ENCODE measurements at regions not wholly inside any gene's neighbourhood (a gene's known extent, or its start where the extent isn't known, plus 50 kb on each side); places are given as distances from the start of the nearest gene placed in this dataset.

DNA sequence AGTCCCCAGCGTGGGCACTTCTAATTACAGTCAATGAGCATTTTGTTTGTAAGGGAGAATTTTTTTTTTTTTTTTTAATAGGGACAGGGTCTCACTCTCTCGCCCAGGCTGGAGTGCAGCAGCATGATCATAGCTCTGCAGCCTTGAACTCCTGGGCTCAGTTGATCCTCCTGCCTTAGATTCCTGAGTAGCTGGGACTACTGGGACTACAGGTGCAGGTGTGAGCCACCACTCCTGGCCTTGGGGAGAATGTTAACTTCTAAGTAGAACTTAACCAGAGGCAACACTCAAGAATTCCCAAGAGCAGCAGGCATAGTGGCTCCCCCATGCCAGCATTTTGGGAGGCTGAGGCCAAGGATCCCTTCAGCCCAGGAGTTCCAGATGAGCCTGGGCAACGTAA, 52.9 kb upstream of the ZNF217 start:
- Histone ChIP-seq H3K9me3 (ENCODE audit: control insufficient read depth, low read depth, low read length) (no peaks in the 10 kb centered on the region), H2BK20ac (ENCODE audit: low read depth, low read length, poor library complexity, severe bottlenecking) (no peak overlapping the region), H3K27me3 (ENCODE audit: insufficient read depth, low read length) (no peaks in the 10 kb centered on the region), H2BK5ac (ENCODE audit: insufficient read length, low read length) (no peak overlapping the region), H3K79me2 (ENCODE audit: insufficient read depth, low read length) (no peaks in the 10 kb centered on the region), H3K4me1 (ENCODE audit: insufficient read depth, low read length) (0 out of 2 replicates have a peak, but pooled peaks cover 3% of the 10 kb centered on the region), H4K5ac (ENCODE audit: insufficient read length, low read depth, low read length) (no peak overlapping the region), H3K4me2 (ENCODE audit: insufficient read depth, insufficient read length, low read length) (no peak overlapping the region), H3K14ac (ENCODE audit: insufficient read depth, low read length) (no peak overlapping the region), H3K56ac (ENCODE audit: insufficient read length, low read depth, low read length) (no peak overlapping the region), H3K18ac (ENCODE audit: insufficient read length, low read depth, low read length) (no peak overlapping the region), H3K9ac (ENCODE audit: extremely low read depth, insufficient read length, low read length) (no peak overlapping the region), H2BK15ac (ENCODE audit: low read depth, low read length) (no peak overlapping the region), H2AFZ (ENCODE audit: low read length) (no peak overlapping the region), H2BK120ac (ENCODE audit: low read depth, low read length, poor library complexity, severe bottlenecking) (no peak overlapping the region), H4K20me1 (ENCODE audit: control insufficient read depth, insufficient read depth, insufficient read length) (no peaks in the 10 kb centered on the region), H2BK12ac (ENCODE audit: insufficient read length, low read depth, low read length) (no peak overlapping the region), H3K27ac (ENCODE audit: insufficient read length, low read depth, low read length) (no peak overlapping the region), H3K23me2 (ENCODE audit: insufficient read length, low read depth, low read length, poor library complexity, severe bottlenecking) (no peaks in the 10 kb centered on the region), H2AK5ac (ENCODE audit: insufficient read length, low read length) (no peak overlapping the region), H4K91ac (ENCODE audit: insufficient read length, low read depth, low read length) (no peak overlapping the region), H3K4ac (ENCODE audit: low read depth, low read length) (no peak overlapping the region), H3T11ph (ENCODE audit: low read length) (no peak overlapping the region), H3K23ac (ENCODE audit: insufficient read length, low read depth, low read length) (no peak overlapping the region), H3K79me1 (ENCODE audit: insufficient read depth, low read depth, low read length, poor library complexity, severe bottlenecking) (no peaks in the 10 kb centered on the region), H4K8ac (replicated peaks; ENCODE audit: insufficient read length, low read depth, low read length) (no peak overlapping the region)
- TF ChIP-seq, protein P1, sequence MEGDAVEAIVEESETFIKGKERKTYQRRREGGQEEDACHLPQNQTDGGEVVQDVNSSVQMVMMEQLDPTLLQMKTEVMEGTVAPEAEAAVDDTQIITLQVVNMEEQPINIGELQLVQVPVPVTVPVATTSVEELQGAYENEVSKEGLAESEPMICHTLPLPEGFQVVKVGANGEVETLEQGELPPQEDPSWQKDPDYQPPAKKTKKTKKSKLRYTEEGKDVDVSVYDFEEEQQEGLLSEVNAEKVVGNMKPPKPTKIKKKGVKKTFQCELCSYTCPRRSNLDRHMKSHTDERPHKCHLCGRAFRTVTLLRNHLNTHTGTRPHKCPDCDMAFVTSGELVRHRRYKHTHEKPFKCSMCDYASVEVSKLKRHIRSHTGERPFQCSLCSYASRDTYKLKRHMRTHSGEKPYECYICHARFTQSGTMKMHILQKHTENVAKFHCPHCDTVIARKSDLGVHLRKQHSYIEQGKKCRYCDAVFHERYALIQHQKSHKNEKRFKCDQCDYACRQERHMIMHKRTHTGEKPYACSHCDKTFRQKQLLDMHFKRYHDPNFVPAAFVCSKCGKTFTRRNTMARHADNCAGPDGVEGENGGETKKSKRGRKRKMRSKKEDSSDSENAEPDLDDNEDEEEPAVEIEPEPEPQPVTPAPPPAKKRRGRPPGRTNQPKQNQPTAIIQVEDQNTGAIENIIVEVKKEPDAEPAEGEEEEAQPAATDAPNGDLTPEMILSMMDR (conservative IDR thresholded peaks at IDR 0.05), result no peak
- H3K36me3 Mint-ChIP-seq (ENCODE audit: insufficient read depth in 1 of 3, low read depth in 3 of 3), result no peaks in the 10 kb centered on the region
- no peak for DNase-seq
- peak overlapping the region in 1 of 3 experiments; percentile 61; a peak in 1 of 7 replicates for H3K27ac Mint-ChIP-seq
- no peaks in the 10 kb centered on the region for H3K9me3 Mint-ChIP-seq
- no peaks in the 10 kb centered on the region for H3K27me3 Mint-ChIP-seq (ENCODE audit: low read depth)
- H3K4me1 Mint-ChIP-seq, result peaks cover 21 to 23% of the 10 kb centered on the region in 2 experiments
- no CpG with 5 or more reads among the region's 3 CpGs for WGBS (ENCODE audit: extremely low coverage, insufficient read length, low lambda C conversion rate)
- H3K4me3 Mint-ChIP-seq, result no peak overlapping the region
